GM21723 (cell line): ENCODE measurements at regions not wholly inside any gene's neighbourhood (a gene's known extent, or its start where the extent isn't known, plus 50 kb on each side); places are given as distances from the start of the nearest gene placed in this dataset.

ENCODE experiments used
- ATAC-seq: cut with Tn5 transposase; IDR thresholded peaks from one replicate; pipeline ENCODE4 v1.9.1; 2021; ENCODE audit warnings: mild to moderate bottlenecking, moderate library complexity; ENCODE audit not compliant: unreplicated experiment

DNA sequence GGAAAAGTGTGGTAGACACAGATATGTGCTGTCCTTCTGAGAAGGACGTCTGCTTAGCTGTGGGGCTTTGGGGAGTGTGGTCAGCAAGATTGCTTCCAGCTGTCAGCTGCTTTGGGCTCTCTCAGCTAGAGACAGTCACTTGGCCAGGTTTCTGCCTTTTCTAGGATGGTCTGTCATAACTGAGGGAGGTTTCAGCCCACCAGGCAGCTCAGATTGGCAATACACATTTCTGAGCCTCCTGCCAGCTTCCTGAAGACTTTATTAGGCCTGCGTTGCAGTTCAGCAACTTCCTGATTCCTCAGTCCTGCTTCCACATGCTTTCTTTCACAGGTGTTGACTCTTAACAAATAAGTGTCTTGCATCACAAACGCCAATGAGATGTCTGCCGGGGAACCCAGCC, 286.5 kb downstream of the SQOR start:
- ATAC-seq: no peak

DNA sequence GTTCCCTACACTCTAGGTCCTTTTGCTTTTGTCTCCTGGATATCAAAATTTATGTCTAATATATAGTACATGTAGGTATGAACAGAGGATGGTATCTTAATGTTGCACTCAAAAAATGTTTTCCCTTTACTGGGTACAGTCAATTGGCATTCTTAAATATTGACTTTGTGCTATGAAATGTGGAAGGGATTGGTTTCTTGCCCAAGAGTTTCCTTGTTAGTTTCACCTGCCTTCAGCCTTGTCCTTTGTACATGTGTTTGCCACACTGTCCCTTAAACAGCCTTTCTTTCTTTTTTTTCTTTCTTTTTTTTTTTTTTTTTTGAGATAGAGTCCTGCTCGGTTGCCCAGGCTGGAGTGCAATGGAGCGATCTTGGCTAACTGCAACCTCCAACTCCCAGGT, 287.1 kb downstream of the SQOR start:
- no peak for ATAC-seq

DNA sequence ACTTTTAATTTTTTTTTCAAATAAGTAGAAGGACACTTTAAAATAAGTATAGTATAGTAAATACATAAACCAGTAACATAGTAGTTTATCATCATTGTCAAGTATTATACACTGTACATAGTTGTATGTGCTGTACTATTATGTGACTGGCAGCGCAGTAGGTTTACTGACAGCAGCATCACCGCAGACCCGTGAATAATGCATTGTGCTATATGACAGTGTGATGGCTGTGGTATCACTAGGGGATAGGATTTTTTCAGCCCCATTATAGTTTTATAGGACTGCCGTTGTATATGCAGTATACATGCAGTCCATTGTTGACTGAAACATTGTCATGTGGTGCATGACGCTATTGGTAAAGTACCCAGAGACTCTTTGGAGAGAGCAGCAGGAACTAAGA, 306.5 kb downstream of the SQOR start:
- ATAC-seq: no peak

DNA sequence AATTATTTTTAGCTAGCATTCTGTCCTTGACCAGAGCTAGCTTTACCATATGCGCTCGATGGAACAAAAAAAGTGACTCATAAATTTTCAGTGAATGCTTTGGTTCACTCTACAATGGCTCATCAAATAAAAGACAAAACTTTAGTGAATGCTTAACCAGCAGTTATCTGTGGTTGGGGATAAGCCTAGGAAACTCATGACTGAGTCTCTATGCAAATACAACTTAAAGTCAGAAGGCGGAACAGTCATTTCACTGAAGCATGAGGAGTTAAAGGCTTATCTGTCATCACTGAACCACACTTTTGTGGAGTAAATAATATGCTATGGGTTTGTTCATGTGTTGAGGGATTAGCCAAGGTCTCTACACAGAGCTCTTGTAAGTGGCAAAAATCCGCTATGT, 308.4 kb downstream of the SQOR start:
- ATAC-seq: no peak

DNA sequence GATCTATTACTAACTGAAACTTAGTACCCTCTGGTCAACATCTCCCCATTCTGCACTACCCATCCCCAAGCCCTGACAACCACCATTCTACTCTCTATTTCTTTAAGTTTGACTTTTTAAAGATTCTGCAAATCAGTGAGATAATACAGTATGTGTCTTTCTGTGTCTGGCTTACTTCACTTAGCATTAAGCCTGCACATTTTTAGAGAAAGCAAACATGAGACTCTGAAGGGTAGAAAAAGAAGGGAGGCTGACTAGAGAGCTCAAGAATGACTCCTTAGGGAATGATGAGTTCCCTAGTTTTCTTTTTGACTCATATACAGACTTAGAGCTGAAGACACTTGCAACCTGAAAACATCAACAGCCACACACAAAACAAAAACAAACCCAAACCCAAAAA, 311.3 kb downstream of the SQOR start:
- ATAC-seq: no peak

DNA sequence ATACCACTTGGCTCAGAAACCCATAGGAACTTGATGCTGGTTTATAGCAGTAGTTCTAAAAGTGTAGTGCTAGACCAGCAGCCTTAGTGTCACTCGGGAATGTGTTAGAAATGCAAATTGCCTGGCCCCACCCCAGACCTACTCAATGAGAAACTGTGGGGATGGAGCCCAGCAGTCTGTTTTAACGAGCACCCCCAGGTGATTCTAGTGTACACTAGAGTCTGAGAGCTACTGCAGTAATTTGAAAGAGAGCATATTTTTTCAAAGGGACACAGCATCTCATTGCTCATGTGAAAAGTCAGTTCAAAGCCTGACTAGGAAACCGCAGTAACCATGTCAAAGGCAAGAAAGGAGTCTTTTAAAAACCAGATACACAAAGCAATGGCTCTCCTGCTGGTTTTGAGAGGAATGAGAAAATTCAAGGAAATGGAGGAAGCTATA, 313.4 kb downstream of the SQOR start:
- ATAC-seq: no peak

DNA sequence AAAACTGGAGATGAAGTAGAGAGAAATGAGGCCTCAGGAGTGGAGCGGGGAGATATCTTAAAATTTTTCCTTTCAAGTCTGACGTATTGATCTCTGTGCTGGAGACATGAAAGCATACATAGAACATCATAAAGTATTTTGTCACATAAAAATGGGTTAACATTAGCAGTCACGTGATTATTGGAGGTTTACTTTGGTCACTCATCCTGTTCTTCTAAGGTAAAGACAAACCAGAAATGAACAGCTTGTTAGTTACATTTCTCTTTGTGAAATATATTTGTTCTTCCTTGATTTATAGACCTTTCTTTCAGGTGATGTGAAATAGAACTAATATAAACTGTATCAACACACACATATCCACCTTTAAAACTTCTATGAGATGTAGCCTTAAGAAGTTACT, 324.1 kb downstream of the SQOR start:
- ATAC-seq: no peak

DNA sequence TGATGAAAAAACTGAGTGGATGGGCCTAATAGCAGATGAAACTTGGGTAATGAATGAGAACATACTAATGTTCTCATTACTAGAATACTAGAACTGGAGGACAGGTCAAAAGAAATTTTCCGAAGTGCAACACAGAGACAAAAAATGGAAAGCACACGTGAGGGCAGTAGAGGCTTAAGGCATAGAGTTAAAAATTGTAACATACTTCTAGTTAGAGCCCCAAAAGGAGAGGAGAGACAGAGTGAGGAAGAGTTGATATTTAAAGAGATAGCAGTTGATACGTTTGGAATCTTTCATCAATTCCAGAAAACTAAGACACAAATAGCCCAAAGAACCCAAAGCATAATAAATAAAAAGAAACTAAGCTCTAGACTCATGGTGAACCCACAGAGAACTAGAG, 327.9 kb downstream of the SQOR start:
- ATAC-seq: no peak

DNA sequence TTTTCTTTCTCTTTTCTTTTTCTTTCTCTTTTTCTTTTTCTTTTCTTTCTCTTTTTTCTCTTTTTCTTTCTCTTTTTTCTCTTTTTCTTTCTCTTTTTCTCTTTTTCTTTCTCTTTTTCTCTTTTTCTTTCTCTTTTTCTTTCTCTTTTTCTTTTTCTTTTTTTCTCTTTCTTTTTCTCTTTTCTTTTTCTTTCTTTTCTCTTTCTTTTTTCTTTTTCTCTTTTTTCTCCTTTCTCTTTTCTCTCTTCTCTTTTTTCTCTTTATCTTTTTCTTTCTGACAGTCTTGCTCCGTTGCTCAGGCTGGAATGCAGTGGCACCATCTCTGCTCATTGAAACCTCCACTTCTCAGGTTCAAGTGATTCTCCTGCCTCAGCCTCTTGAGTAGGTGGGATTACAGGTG, 335.7 kb downstream of the SQOR start:
- ATAC-seq: no peak

DNA sequence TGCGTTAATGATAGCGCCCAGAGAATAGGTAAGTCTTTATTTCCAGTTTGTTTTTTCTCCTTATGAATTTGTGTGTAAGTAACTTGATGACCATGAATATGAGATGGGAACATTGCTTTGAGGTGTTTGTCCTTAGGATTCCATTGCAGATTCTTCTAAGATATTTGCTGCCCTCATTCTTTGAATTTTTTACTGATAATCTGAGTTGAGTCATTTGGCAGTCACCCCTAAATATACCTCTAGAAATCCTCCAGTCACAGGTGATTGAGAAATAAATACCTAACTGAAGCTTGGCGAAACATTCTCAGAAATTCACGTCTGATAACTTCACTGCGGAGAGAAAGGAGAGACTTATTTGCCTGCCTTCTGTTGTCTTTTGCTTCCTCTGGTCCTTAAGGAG, 345.5 kb downstream of the SQOR start:
- ATAC-seq: no peak

DNA sequence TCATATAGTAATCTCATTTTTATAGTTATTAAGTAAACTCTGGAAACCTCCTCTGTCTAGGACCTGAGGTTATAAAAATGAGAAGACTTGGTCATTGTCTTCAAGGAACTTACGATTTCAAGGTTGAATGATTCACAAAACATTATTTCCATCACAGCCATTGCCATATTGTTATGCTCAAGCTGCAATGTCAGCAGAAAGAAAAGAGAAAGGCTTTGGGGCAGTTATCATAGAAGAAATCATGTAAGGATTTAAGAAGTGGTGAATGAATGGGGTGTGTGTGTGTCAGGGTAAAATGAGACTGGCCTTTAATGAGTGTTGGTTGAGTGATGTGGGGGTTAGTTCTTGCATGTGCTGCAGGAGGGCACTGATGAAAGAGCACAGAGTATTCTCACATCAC, 346.8 kb downstream of the SQOR start:
- no peak for ATAC-seq

DNA sequence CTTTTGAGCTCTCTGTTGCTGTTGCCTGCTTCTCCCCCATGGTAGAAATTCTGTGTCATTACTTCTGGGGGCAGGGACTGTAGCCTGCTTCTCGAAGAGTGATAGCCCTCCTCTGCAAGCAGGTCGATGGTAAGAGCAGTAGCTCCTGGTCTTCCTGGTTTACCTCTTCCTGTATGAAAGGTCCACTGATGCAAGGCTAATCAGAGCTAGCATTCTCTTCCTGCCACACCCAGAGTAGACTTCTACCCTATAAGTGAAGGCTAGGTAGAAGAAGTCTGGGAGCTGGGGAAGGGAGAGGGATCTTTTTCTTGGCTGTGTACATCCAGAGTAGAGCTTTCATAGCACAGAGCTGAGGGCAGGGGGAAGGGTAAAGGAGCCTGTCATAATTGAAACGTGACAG, 357.0 kb downstream of the SQOR start:
- no peak for ATAC-seq

DNA sequence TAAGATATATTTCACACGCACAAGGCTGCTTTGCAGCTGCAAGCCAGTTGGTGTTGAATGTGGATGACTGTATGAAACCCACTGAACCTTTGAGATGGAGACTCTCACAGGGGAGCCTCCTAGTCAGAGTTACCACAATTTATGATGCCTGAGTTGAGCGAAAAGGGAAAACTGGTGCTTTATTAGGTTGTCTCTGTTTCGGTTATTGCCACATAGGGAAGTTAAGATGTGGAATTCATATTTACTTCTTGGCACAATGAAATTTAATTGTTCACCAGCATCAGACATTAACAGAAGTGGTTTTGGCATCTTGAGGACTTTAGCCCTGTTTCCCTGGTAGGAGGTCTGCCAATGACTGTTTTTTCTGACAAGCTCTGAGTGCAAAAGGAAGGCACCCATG, 358.2 kb downstream of the SQOR start:
- ATAC-seq: no peak

DNA sequence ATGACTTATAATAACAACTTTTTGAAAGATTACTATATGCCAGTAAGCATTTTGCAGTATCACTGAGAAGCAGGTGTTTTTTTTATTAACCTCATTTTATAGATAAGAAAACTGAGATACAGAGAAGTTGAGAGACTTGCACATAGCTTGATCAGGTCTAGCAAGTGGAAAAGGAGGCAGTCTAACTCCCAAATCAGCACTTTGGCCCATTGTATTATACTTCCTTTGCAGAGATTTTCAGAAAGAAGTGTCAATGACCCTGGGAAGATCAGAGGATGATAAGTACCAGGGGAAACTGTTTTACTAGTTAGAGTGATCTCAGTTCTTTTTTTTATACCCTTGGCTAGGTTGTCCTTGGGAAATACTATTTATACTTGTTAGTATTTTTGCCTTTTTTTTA, 358.7 kb downstream of the SQOR start:
- ATAC-seq: no peak

DNA sequence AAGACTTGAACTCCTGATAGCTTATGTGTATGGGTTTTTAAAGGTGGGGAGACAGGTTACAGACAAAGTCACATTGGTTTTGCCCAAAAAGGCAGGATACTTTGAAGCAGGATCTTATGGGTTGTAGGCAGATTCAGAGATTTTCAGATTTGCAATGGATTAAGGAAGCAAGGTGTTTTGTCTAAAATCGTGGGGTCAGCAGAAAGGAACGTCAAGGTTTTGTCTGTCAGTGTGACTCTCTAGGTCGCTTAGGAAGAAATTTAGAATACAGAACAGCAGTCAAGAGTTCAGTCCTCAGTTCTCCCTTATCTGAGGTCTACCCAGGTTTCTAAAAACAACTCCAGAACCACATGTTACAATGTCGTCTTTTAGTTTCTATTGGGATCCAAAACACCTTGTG, 361.0 kb downstream of the SQOR start:
- no peak for ATAC-seq

DNA sequence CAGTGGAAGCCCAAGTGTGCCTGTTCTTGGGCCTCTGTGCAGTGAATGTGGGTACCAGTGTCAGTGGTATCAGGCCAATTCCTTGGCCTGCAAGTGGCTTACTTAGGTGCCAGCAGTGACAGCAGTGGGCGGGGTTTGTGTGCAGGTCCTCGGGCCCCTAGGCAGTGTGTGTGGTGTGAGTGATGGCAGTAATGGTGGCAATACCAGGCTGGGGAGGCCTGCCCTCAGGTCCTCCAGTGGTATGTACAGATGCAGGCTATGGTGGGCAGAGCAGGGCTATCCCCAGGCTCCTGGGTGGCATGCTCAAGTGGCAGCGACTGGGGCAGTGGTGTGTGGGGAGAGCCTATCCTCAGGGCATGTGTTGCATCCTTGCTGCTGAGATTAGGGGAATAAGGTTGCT, 379.7 kb downstream of the SQOR start:
- ATAC-seq: no peak

DNA sequence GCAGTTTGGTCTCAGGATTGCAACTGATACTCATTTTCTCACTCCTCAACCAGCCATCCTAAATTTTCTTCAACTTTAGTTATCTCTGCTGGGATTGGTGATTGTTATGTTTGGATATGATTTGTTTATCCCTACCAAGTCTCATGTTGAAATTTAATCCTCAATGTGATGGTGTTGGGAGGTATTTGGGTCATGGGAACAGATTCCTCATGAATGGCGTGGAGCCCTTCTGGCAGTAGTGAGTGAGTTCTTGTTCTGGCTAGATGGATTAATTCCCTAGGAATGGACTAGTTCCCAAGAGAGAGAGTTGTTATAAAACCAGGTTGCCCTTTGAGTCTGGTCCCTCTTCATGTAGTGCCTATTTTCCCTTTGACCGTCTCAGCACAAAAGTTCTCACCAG, 399.9 kb downstream of the SQOR start:
- no peak for ATAC-seq

DNA sequence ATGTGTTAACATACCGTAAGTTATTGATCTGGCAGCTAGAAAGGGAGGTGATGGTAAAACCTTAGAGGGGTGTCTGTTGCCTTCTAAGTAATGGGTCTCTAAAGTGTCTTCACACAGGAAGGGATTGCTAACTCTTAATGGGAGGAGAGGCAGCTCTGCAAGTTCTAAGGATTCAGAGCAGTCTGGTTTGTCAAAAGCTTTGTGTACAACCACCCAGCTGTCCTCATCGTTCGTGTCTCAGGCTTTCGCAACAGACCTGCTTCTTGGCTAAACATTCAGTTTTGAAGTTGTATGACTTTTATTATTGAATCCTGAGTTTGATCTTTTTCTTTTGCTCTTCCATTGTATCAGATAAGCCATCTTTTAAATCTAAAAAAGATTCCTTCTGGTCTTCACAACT, 404.9 kb downstream of the SQOR start:
- ATAC-seq: no peak

DNA sequence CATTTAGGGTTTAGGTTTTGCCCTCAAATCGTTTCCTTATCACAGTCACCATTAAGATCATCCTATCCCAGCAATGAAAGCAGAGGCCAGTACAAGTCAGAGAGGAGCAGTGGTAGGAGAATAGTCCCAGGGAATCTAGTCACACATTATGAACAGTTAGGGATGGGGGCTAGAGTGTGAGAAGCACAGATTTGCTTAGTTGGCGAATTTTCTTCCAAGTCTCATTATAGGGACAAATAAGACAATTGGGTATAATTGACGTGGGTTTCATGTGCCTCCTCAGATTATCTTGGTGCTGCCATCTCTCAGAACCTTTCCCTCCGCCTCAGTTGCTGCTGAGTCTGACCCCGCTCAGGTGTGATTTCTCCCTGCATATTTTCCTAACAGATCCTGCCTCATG, 407.1 kb downstream of the SQOR start:
- ATAC-seq: no peak

DNA sequence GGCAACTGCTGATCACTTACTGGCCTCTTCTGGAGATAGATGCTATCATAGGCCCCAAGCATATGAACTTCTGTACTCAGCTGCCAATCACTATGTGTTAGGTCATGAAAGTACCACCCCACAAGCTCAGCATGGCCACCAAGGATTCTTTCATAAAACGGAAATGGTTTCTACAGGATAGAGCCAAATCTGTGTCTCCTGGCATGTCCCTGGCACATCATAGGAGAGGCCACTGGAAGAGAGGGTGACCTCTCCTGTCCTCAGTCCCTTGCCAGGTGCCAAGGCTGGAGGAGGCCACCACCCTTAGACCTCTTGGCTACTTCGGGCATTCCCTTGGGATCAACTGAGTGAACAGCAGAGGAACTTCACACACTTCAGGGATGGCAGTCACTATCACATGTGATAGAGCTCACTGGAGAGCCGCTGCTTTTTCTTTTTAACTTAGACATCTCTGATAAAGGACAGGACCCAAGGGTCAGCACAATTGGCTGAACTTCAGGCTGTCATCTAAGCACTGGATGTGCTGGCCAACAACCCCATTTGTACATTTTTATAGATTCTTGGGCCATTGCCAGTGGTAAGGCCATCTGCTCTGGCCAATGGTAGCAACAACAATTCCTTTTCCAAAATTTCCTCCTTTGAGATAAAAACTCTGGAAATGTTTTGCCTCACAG, 425.2 kb downstream of the SQOR start:
- ATAC-seq: no peak

DNA sequence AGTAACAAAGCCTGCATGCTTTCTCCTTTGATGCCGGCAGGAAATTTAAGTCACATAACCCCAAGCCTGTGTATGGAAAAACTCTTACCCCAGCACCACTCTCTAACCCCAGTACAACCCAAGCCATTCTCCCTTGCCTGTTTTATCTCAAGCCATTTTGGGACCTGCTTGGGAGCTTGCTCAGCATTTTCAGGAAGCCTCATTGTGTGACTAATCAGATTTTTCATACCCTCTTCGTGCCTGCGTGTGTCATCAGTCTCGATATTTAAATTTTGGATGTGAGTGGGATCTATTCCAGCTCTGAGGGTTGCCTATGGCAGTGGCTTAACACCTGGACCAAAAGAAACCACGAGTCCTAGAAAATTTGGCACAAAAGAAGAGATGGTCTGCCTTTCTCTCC, 426.2 kb downstream of the SQOR start:
- ATAC-seq: no peak

DNA sequence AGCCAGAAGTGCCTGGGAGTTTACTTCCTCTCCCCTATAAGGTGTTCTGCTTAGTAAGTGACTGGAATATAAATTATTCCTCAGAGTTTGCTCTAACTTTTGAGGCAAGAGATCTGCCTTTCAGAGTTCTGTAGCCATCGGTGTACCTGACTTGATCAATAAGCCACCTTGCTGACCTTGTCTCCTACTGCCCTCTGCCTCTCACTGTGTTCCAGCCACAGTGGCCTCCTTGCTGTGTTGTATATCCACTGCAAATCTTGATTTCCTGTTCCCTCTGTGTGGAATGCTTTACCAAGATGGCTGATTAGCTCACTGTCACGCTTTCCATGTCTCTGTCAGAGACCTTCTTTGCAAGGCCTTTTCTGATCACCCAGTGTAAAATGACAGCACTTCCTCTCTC, 442.4 kb downstream of the SQOR start:
- ATAC-seq: no peak

DNA sequence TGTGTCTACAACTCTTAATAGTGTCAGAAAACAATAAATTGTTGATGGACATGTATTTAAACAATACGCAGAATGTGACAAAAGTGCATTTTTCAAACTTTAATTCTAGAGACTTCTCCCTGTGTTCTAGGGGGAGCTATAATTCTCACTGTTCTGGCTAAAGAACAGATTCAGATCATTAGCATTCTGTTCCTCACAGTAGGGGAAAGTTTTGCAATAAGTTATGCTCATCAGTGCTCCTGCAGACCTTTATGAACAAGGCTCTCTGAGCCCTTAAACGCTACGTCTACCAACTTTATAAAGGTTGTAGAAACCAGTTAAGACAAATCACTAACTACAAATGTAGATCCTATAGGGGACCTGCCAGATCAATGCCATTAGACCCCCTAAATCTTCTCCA, 444.2 kb downstream of the SQOR start:
- no peak for ATAC-seq

DNA sequence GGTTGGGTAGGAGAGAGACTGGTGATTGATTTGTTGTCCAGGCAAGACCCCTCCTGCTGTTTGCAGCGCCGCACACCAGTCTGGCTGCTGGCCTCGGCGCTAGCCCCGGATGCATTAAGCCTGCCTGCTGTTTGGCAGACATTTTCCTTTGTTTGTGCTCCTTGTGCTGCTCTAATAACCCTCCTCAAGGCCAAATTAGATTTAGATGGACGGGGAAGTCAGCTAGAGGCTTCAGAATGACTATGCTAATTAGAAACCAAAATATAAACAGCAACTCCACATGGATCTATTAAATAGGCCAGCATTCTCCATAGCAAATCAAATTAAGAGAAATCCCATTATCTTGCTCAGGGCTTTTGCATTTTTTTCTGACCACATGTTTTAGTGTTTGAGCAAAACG, 445.2 kb downstream of the SQOR start:
- ATAC-seq: no peak
